Neural cell (in vitro differentiated cells): ENCODE measurements at regions not wholly inside any gene's neighbourhood (a gene's known extent, or its start where the extent isn't known, plus 50 kb on each side); places are given as distances from the start of the nearest gene placed in this dataset.

Experiments used
- CTCF ChIP-seq: fragments of 450-650 bp; IDR thresholded peaks from 2 replicates; pipeline ENCODE4 v1.5.1; 2014; ENCODE audit warnings: antibody characterized with exemption, mild to moderate bottlenecking, moderate library complexity; ENCODE audit not compliant: poor library complexity, severe bottlenecking
- EP300 ChIP-seq: fragments of 450-650 bp; conservative IDR thresholded peaks from 2 replicates; pipeline ENCODE4 v1.6.1; 2014; ENCODE audit warnings: antibody characterized with exemption, mild to moderate bottlenecking, moderate library complexity; ENCODE audit not compliant: poor library complexity, severe bottlenecking
- EZH2 ChIP-seq: fragments of 200-600, 300-800 bp; shearing (Covaris generic), sonication (generic); IDR thresholded peaks from 2 replicates; pipeline ENCODE4 v1.6.1; 2014; ENCODE audit warnings: antibody characterized with exemption, low read length, borderline replicate concordance, mild to moderate bottlenecking; ENCODE audit not compliant: insufficient read depth, poor library complexity, severe bottlenecking
- MXI1 ChIP-seq: fragments of 450-650 bp; conservative IDR thresholded peaks from 2 replicates; pipeline ENCODE4 v1.6.1; 2014; ENCODE audit warnings: antibody characterized with exemption, mild to moderate bottlenecking; ENCODE audit not compliant: poor library complexity, severe bottlenecking
- POLR2AphosphoS5 ChIP-seq: IDR thresholded peaks from 2 replicates; pipeline ENCODE4 v1.6.1; 2012
- RAD21 ChIP-seq: fragments of 450-650 bp; conservative IDR thresholded peaks from 2 replicates; pipeline ENCODE4 v1.6.1; 2014; ENCODE audit warnings: antibody characterized with exemption, mild to moderate bottlenecking, moderate library complexity
- REST ChIP-seq: IDR thresholded peaks from 2 replicates; pipeline ENCODE4 v1.6.1; 2012; ENCODE audit warnings: borderline replicate concordance
- SMC3 ChIP-seq: fragments of 450-650 bp; conservative IDR thresholded peaks from 2 replicates; pipeline ENCODE4 v1.6.1; 2014; ENCODE audit warnings: antibody characterized with exemption, mild to moderate bottlenecking, moderate library complexity; ENCODE audit not compliant: poor library complexity
- TAF1 ChIP-seq: IDR thresholded peaks from 2 replicates; pipeline ENCODE4 v1.6.1; 2012; ENCODE audit warnings: low read depth

DNA sequence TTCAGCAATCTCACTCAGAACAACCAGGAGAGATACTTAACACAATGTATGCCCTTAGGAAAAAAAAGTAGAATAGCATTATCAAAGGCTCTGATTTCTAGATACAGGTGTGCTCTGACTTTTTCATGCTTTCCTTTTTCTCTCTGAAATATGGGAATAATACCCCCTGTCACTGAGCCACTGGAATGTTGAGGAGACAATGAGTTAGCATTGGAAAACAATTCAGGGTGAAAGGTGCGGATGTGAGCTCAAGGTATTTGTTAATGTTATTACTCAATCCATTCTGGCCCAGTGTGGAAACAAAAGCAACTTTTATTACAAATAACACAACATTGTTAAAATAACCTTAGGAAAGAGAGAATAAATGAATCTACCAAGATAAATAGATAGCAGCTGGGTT lies 228.0 kb downstream of the IKZF2 start:
- no peak for TF ChIP-seq POLR2AphosphoS5
- no peak for TF ChIP-seq CTCF
- TF ChIP-seq RAD21 = no peak
- TF ChIP-seq TAF1 = no peak
- TF ChIP-seq EZH2 = no peak
- no peak for TF ChIP-seq REST
- no peak for TF ChIP-seq EP300
- TF ChIP-seq MXI1 = no peak
- TF ChIP-seq SMC3 = no peak
